Liver (tissue), 8 donors: ENCODE measurements at regions not wholly inside any gene's neighbourhood (a gene's known extent, or its start where the extent isn't known, plus 50 kb on each side); places are given as distances from the start of the nearest gene placed in this dataset.

ENCODE experiments used
- DNase-seq: peaks from one replicate; pipeline ENCODE4 v3.0.0-alpha.2; 2017; ENCODE audit warnings: low spot score
- H3K27ac ChIP-seq, 2 donors: one replicate each; pipeline ENCODE4 v1.7.0; 2013; ENCODE audit warnings: inconsistent platforms in 2 of 2, low read length in 2 of 2, control low read depth in 1 of 2, low read depth in 1 of 2, mild to moderate bottlenecking in 1 of 2
- H3K27me3 ChIP-seq, 4 donors: one replicate each; pipeline versions ENCODE4 v1.6.1 to v1.7.0; 2013; ENCODE audit warnings: low read length in 3 of 4, inconsistent platforms in 1 of 4, mild to moderate bottlenecking in 1 of 4, moderate library complexity in 1 of 4; ENCODE audit not compliant: control insufficient read depth in 4 of 4, insufficient read depth in 4 of 4
- H3K36me3 ChIP-seq, 4 donors: one replicate each; pipeline versions ENCODE4 v1.6.1 to v1.7.0; 2013; ENCODE audit warnings: low read length in 3 of 4, mild to moderate bottlenecking in 3 of 4, low read depth in 1 of 4, moderate library complexity in 1 of 4; ENCODE audit not compliant: control insufficient read depth in 4 of 4, insufficient read depth in 3 of 4
- H3K4me1 ChIP-seq, 4 donors: one replicate each; pipeline versions ENCODE4 v1.6.1 to v1.7.0; 2013; ENCODE audit warnings: low read length in 3 of 4, mild to moderate bottlenecking in 3 of 4, moderate library complexity in 1 of 4; ENCODE audit not compliant: control insufficient read depth in 4 of 4, insufficient read depth in 4 of 4
- H3K4me3 ChIP-seq, 3 donors: one replicate each; pipeline versions ENCODE4 v1.6.1 to v1.7.0; 2013; ENCODE audit warnings: low read length in 3 of 3, control low read depth in 1 of 3, low read depth in 1 of 3, mild to moderate bottlenecking in 1 of 3
- H3K9ac ChIP-seq, 2 donors: one replicate each; pipeline ENCODE4 v1.7.0; 2013; ENCODE audit warnings: low read length in 2 of 2, mild to moderate bottlenecking in 2 of 2, moderate library complexity in 2 of 2, control low read depth in 1 of 2, low read depth in 1 of 2
- H3K9me3 ChIP-seq, 4 donors: one replicate each; pipeline versions ENCODE4 v1.6.1 to v1.7.0; 2013; ENCODE audit warnings: low read length in 3 of 4; ENCODE audit not compliant: control insufficient read depth in 4 of 4
- EGR1 ChIP-seq, 2 donors: IDR thresholded peaks; 2 replicates each; pipeline ENCODE4 v1.6.1; 2016 to 2018; ENCODE audit warnings: antibody characterized with exemption in 2 of 2, low read depth in 2 of 2
- FOXA1 ChIP-seq: IDR thresholded peaks from 2 replicates; pipeline ENCODE4 v1.6.1; 2016; ENCODE audit warnings: antibody characterized with exemption
- FOXA2 ChIP-seq: IDR thresholded peaks from 2 replicates; pipeline ENCODE4 v1.6.1; 2016; ENCODE audit warnings: antibody characterized with exemption
- GABPA ChIP-seq, 2 donors: IDR thresholded peaks in 1 of 2; conservative IDR thresholded peaks in 1 of 2; 2 replicates each; pipeline ENCODE4 v1.6.1; 2016; ENCODE audit warnings: antibody characterized with exemption in 2 of 2, mild to moderate bottlenecking in 1 of 2, moderate library complexity in 1 of 2
- HNF4A ChIP-seq, 2 donors: conservative IDR thresholded peaks; 2 replicates each; pipeline ENCODE4 v1.6.1; 2016; ENCODE audit warnings: antibody characterized with exemption in 2 of 2, mild to moderate bottlenecking in 2 of 2
- HNF4G ChIP-seq: IDR thresholded peaks from 2 replicates; pipeline ENCODE4 v1.6.1; 2016; ENCODE audit warnings: antibody characterized with exemption
- JUND ChIP-seq, 2 donors: IDR thresholded peaks; 2 replicates each; pipeline ENCODE4 v1.6.1; 2016; ENCODE audit warnings: antibody characterized with exemption in 2 of 2
- NR2F2 ChIP-seq: IDR thresholded peaks from 2 replicates; pipeline ENCODE4 v1.6.1; 2016; ENCODE audit warnings: antibody characterized with exemption
- RAD21 ChIP-seq, 2 donors: IDR thresholded peaks; 2 replicates each; pipeline ENCODE4 v1.6.1; 2016; ENCODE audit warnings: antibody characterized with exemption in 2 of 2, mild to moderate bottlenecking in 2 of 2
- RXRA ChIP-seq, 2 donors: IDR thresholded peaks; 2 replicates each; pipeline ENCODE4 v1.6.1; 2017 to 2018; ENCODE audit warnings: antibody characterized with exemption in 2 of 2, mild to moderate bottlenecking in 1 of 2
- SP1 ChIP-seq: IDR thresholded peaks from 2 replicates; pipeline ENCODE4 v1.6.1; 2018; ENCODE audit warnings: antibody characterized with exemption, mild to moderate bottlenecking
- TAF1 ChIP-seq: conservative IDR thresholded peaks from 2 replicates; pipeline ENCODE4 v1.6.1; 2016; ENCODE audit warnings: antibody characterized with exemption, mild to moderate bottlenecking
- YY1 ChIP-seq: IDR thresholded peaks from 2 replicates; pipeline ENCODE4 v1.6.1; 2016; ENCODE audit warnings: antibody characterized with exemption, mild to moderate bottlenecking
- WGBS: extraction: QIAGEN DNeasy Blood & Tissue Kit; methylation state at CpG from one replicate; pipeline ENCODE4 v1.1.7; 2013; 5-methylcytosine and 5-hydroxymethylcytosine counted together
- TF ChIP-seq, protein P1 (sequence below): IDR thresholded peaks from 2 replicates; pipeline ENCODE4 v1.6.1; 2016; ENCODE audit warnings: antibody characterized with exemption
- TF ChIP-seq, protein P2 (sequence below): fragments of 150-350 bp; IDR thresholded peaks from 2 replicates; pipeline ENCODE4 v1.5.1; 2017; ENCODE audit warnings: improper control_type of control experiment, low read depth, low read length; ENCODE audit not compliant: missing input control
- TF ChIP-seq, protein P3 (sequence below): IDR thresholded peaks from 2 replicates; pipeline ENCODE4 v1.6.1; 2016; ENCODE audit warnings: antibody characterized with exemption
- TF ChIP-seq, protein P4 (sequence below): IDR thresholded peaks from 2 replicates; pipeline ENCODE4 v1.6.1; 2016; ENCODE audit warnings: antibody characterized with exemption
- TF ChIP-seq, protein P5 (sequence below): IDR thresholded peaks from 2 replicates; pipeline ENCODE4 v1.6.1; 2016; ENCODE audit warnings: antibody characterized with exemption, mild to moderate bottlenecking
- donor health status: healthy.
- donor health status: healthy.
- donor health status: healthy.
- donor health status: healthy.
- donor health status: healthy.

DNA sequence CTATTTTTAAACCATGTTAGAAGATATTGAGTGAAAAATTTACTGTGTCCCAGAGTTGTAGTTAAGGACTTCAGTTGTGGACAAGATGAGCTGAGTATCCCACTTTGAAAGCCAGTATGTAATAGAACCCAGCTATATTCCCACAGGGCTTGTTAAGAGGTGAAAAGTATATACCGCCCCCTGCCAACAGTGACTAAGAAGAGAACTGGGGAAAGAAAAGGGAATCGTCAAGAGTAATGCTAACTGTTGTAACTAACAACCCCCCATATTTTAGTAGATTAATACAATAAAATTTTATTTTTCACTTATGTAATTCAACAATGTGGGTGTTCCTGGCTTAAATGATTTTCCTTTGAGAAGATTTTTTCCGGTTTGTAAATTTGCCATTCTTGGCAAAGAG, 250.4 kb upstream of the GIMD1 start:
- no peaks in the 10 kb centered on the region for H3K9me3 ChIP-seq
- TF ChIP-seq, protein P1, sequence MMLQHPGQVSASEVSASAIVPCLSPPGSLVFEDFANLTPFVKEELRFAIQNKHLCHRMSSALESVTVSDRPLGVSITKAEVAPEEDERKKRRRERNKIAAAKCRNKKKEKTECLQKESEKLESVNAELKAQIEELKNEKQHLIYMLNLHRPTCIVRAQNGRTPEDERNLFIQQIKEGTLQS: no peak
- TF ChIP-seq HNF4G: no peak
- TF ChIP-seq NR2F2: no peak
- no peak for TF ChIP-seq SP1
- TF ChIP-seq TAF1: no peak
- TF ChIP-seq HNF4A (conservative IDR thresholded peaks at IDR 0.05): no peak
- TF ChIP-seq RAD21 (IDR thresholded peaks at IDR 0.05): no peak
- TF ChIP-seq FOXA2: no peak
- TF ChIP-seq, protein P2, sequence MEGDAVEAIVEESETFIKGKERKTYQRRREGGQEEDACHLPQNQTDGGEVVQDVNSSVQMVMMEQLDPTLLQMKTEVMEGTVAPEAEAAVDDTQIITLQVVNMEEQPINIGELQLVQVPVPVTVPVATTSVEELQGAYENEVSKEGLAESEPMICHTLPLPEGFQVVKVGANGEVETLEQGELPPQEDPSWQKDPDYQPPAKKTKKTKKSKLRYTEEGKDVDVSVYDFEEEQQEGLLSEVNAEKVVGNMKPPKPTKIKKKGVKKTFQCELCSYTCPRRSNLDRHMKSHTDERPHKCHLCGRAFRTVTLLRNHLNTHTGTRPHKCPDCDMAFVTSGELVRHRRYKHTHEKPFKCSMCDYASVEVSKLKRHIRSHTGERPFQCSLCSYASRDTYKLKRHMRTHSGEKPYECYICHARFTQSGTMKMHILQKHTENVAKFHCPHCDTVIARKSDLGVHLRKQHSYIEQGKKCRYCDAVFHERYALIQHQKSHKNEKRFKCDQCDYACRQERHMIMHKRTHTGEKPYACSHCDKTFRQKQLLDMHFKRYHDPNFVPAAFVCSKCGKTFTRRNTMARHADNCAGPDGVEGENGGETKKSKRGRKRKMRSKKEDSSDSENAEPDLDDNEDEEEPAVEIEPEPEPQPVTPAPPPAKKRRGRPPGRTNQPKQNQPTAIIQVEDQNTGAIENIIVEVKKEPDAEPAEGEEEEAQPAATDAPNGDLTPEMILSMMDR: no peak
- no peak for TF ChIP-seq RXRA (IDR thresholded peaks at IDR 0.05)
- no peak for TF ChIP-seq EGR1 (IDR thresholded peaks at IDR 0.05; ENCODE audit: low read depth in 2 of 2)
- no peak for TF ChIP-seq JUND (IDR thresholded peaks at IDR 0.05)
- TF ChIP-seq FOXA1: no peak
- TF ChIP-seq, protein P3, sequence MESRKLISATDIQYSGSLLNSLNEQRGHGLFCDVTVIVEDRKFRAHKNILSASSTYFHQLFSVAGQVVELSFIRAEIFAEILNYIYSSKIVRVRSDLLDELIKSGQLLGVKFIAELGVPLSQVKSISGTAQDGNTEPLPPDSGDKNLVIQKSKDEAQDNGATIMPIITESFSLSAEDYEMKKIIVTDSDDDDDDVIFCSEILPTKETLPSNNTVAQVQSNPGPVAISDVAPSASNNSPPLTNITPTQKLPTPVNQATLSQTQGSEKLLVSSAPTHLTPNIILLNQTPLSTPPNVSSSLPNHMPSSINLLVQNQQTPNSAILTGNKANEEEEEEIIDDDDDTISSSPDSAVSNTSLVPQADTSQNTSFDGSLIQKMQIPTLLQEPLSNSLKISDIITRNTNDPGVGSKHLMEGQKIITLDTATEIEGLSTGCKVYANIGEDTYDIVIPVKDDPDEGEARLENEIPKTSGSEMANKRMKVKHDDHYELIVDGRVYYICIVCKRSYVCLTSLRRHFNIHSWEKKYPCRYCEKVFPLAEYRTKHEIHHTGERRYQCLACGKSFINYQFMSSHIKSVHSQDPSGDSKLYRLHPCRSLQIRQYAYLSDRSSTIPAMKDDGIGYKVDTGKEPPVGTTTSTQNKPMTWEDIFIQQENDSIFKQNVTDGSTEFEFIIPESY: no peak
- TF ChIP-seq, protein P4, sequence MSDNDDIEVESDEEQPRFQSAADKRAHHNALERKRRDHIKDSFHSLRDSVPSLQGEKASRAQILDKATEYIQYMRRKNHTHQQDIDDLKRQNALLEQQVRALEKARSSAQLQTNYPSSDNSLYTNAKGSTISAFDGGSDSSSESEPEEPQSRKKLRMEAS: no peak
- no peak for TF ChIP-seq GABPA (IDR thresholded peaks at IDR 0.05 in 1 of 2, conservative IDR thresholded peaks at IDR 0.05 in 1 of 2)
- TF ChIP-seq, protein P5, sequence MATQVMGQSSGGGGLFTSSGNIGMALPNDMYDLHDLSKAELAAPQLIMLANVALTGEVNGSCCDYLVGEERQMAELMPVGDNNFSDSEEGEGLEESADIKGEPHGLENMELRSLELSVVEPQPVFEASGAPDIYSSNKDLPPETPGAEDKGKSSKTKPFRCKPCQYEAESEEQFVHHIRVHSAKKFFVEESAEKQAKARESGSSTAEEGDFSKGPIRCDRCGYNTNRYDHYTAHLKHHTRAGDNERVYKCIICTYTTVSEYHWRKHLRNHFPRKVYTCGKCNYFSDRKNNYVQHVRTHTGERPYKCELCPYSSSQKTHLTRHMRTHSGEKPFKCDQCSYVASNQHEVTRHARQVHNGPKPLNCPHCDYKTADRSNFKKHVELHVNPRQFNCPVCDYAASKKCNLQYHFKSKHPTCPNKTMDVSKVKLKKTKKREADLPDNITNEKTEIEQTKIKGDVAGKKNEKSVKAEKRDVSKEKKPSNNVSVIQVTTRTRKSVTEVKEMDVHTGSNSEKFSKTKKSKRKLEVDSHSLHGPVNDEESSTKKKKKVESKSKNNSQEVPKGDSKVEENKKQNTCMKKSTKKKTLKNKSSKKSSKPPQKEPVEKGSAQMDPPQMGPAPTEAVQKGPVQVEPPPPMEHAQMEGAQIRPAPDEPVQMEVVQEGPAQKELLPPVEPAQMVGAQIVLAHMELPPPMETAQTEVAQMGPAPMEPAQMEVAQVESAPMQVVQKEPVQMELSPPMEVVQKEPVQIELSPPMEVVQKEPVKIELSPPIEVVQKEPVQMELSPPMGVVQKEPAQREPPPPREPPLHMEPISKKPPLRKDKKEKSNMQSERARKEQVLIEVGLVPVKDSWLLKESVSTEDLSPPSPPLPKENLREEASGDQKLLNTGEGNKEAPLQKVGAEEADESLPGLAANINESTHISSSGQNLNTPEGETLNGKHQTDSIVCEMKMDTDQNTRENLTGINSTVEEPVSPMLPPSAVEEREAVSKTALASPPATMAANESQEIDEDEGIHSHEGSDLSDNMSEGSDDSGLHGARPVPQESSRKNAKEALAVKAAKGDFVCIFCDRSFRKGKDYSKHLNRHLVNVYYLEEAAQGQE: no peak
- TF ChIP-seq YY1: no peak
- no peaks in the 10 kb centered on the region for H3K27me3 ChIP-seq
- no peaks in the 10 kb centered on the region for H3K36me3 ChIP-seq
- no peak for DNase-seq
- H3K9ac ChIP-seq: no peak overlapping the region
- H3K4me3 ChIP-seq: no peak overlapping the region
- H3K4me1 ChIP-seq: no peaks in the 10 kb centered on the region
- no peak overlapping the region for H3K27ac ChIP-seq
- 53% methylated on average over 3 of the region's 3 CpGs for WGBS

DNA sequence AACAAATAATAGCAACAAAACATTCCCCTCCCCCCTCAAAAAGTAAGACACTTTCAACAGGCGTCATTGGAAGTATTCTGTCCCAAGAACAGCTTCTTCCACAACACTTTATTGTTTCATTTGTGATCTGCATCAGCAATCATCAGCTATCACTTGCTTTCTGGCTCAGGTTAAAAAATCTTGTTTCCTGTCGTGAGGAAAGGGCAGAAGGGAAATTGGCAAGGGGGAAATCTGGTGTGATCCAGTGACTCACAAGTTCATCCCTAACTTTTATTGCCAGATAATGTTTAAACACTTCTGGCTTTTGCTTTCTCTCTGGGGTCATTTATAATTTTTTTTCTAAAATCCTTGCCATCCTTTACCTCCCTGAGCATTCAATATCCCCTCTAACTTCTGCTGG, 247.4 kb upstream of the GIMD1 start:
- H3K36me3 ChIP-seq: no peaks in the 10 kb centered on the region
- WGBS: 58% methylated on average over 2 of the region's 2 CpGs
- no peaks in the 10 kb centered on the region for H3K4me1 ChIP-seq
- no peak for DNase-seq
- H3K27me3 ChIP-seq: no peaks in the 10 kb centered on the region
- H3K4me3 ChIP-seq: no peak overlapping the region
- H3K27ac ChIP-seq: no peak overlapping the region
- H3K9me3 ChIP-seq: no peaks in the 10 kb centered on the region
- H3K9ac ChIP-seq: no peak overlapping the region
- TF ChIP-seq GABPA (IDR thresholded peaks at IDR 0.05 in 1 of 2, conservative IDR thresholded peaks at IDR 0.05 in 1 of 2) (no peak), RXRA (IDR thresholded peaks at IDR 0.05) (no peak), EGR1 (IDR thresholded peaks at IDR 0.05; ENCODE audit: low read depth in 2 of 2) (no peak), FOXA1 (no peak), HNF4A (conservative IDR thresholded peaks at IDR 0.05) (no peak), SP1 (no peak)
- TF ChIP-seq, protein P5: no peak
- TF ChIP-seq, protein P3: no peak
